SK-N-SH (cell line): ENCODE measurements at regions not wholly inside any gene's neighbourhood (a gene's known extent, or its start where the extent isn't known, plus 50 kb on each side); places are given as distances from the start of the nearest gene placed in this dataset.

Experiments
- CTCF ChIA-PET: fragments of 300-600, 350-600 bp; formaldehyde crosslinking; extraction: SDS; loops from one replicate; lab custom pipeline; 2021; lab: Yijun Ruan, JAX
- POLR2A ChIA-PET: fragments of 350-600 bp; sonication (Branson Sonifier 250); formaldehyde crosslinking; extraction: SDS; loops from one replicate; lab custom pipeline; 2020; ENCODE audit warnings: antibody characterized with exemption, inconsistent platforms; lab: Yijun Ruan, JAX
- DNase-seq: peaks from one replicate; pipeline ENCODE4 v3.0.0; 2012
- H2AFZ ChIP-seq: fragments of 200-600 bp; sonication (generic); 2 replicates; pipeline ENCODE4 v1.8.1; 2016; ENCODE audit warnings: antibody characterized with exemption, mild to moderate bottlenecking, low read depth
- H3F3A ChIP-seq: fragments of 200-600 bp; sonication (generic); replicated peaks from 2 replicates; pipeline ENCODE3; 2016; ENCODE audit warnings: antibody characterized with exemption, mild to moderate bottlenecking; ENCODE audit not compliant: insufficient read depth
- H3K27ac ChIP-seq, 2 experiments: fragments of 200-500 bp in 1 of 2; fragments of 200-600 bp in 1 of 2; sonication (Bioruptor generic) in 1 of 2; sonication (generic), shearing (Covaris generic) in 1 of 2; 2 replicates each; pipeline versions ENCODE4 v1.5.1 to v1.6.1; 2014 to 2016; ENCODE audit warnings: low read depth in 2 of 2, inconsistent platforms in 1 of 2, low read length in 1 of 2, mild to moderate bottlenecking in 1 of 2, mixed read lengths in 1 of 2
- H3K27me3 ChIP-seq: fragments of 200-600 bp; sonication (generic), shearing (Covaris generic); 2 replicates; pipeline ENCODE4 v1.6.1; 2016; ENCODE audit warnings: mixed run types; ENCODE audit not compliant: insufficient read depth
- H3K36me3 ChIP-seq, 2 experiments: fragments of 200-500 bp in 1 of 2; fragments of 200-600 bp in 1 of 2; sonication (Bioruptor generic) in 1 of 2; sonication (generic) in 1 of 2; replicated peaks in 1 of 2; 2 replicates each; pipeline versions ENCODE3 to v1.5.1; 2014 to 2016; ENCODE audit warnings: low read length in 1 of 2, mild to moderate bottlenecking in 1 of 2; ENCODE audit not compliant: insufficient read depth in 2 of 2, control insufficient read depth in 1 of 2
- H3K4me1 ChIP-seq, 2 experiments: fragments of 200-500 bp in 1 of 2; fragments of 200-600 bp in 1 of 2; sonication (Bioruptor generic) in 1 of 2; sonication (generic), shearing (Covaris generic) in 1 of 2; 2 replicates each; pipeline versions ENCODE4 v1.5.1 to v1.6.1; 2014 to 2016; ENCODE audit warnings: low read depth in 1 of 2, low read length in 1 of 2, mixed run types in 1 of 2; ENCODE audit not compliant: insufficient read depth in 2 of 2, control insufficient read depth in 1 of 2
- H3K4me2 ChIP-seq: fragments of 200-600 bp; sonication (generic), shearing (Covaris generic); 2 replicates; pipeline ENCODE4 v1.6.1; 2017; ENCODE audit warnings: mixed run types
- H3K4me3 ChIP-seq, 2 experiments: fragments of 200-500 bp in 1 of 2; fragments of 200-600 bp in 1 of 2; sonication (Bioruptor generic) in 1 of 2; sonication (generic), shearing (Covaris generic) in 1 of 2; 2 replicates each; pipeline versions ENCODE4 v1.5.1 to v1.8.1; 2014 to 2016; ENCODE audit warnings: low read depth in 2 of 2, inconsistent platforms in 1 of 2, low read length in 1 of 2, mild to moderate bottlenecking in 1 of 2, mixed read lengths in 1 of 2, moderate library complexity in 1 of 2
- H3K79me2 ChIP-seq: fragments of 200-600 bp; sonication (generic); 2 replicates; pipeline ENCODE4 v1.8.1; 2017; ENCODE audit warnings: mild to moderate bottlenecking; ENCODE audit not compliant: insufficient read depth
- H3K9ac ChIP-seq: fragments of 200-600 bp; sonication (generic); 2 replicates; pipeline ENCODE4 v1.6.1; 2017; ENCODE audit warnings: mixed run types
- H3K9me2 ChIP-seq: fragments of 200-600 bp; sonication (generic); 2 replicates; pipeline ENCODE4 v1.6.1; 2017; ENCODE audit warnings: mixed run types
- H3K9me3 ChIP-seq: fragments of 200-600 bp; sonication (generic); 2 replicates; pipeline ENCODE4 v1.6.1; 2017; ENCODE audit warnings: mixed run types, mild to moderate bottlenecking, moderate library complexity
- H4K20me1 ChIP-seq: fragments of 200-600 bp; sonication (generic); 2 replicates; pipeline ENCODE4 v1.6.1; 2017; ENCODE audit warnings: mild to moderate bottlenecking, mixed run types; ENCODE audit not compliant: insufficient read depth
- CHD2 ChIP-seq: fragments of 150-350 bp; IDR thresholded peaks from 2 replicates; pipeline ENCODE4 v1.6.1; 2018; ENCODE audit warnings: low read length; ENCODE audit not compliant: partially characterized antibody
- CTCF ChIP-seq: fragments of 200-600 bp; sonication (generic); IDR thresholded peaks from 2 replicates; pipeline ENCODE4 v1.6.1; 2017; ENCODE audit warnings: antibody characterized with exemption, mild to moderate bottlenecking, moderate library complexity
- ELF1 ChIP-seq: IDR thresholded peaks from 2 replicates; pipeline ENCODE4 v1.4.0; 2012
- FOSL2 ChIP-seq: IDR thresholded peaks from 2 replicates; pipeline ENCODE4 v1.4.0; 2012; ENCODE audit warnings: low read depth, mild to moderate bottlenecking, moderate library complexity, borderline replicate concordance
- FOXJ3 ChIP-seq: sonication (generic); formaldehyde crosslinking; IDR thresholded peaks from 2 replicates; pipeline ENCODE4 v1.5.1; 2020; ENCODE audit warnings: mild to moderate bottlenecking, missing genetic modification reagents
- FOXM1 ChIP-seq: IDR thresholded peaks from 2 replicates; pipeline ENCODE4 v1.4.0; 2012; ENCODE audit warnings: low read depth, mild to moderate bottlenecking
- GABPA ChIP-seq: IDR thresholded peaks from 2 replicates; pipeline ENCODE4 v1.4.0; 2012; ENCODE audit warnings: low read depth, mild to moderate bottlenecking
- GATA2 ChIP-seq: sonication (generic); formaldehyde crosslinking; IDR thresholded peaks from 2 replicates; pipeline ENCODE4 v1.5.0; 2020; ENCODE audit warnings: mild to moderate bottlenecking, missing genetic modification reagents
- MAX ChIP-seq: IDR thresholded peaks from 2 replicates; pipeline ENCODE4 v1.4.0; 2012; ENCODE audit warnings: low read depth
- MEF2A ChIP-seq: IDR thresholded peaks from 2 replicates; pipeline ENCODE4 v1.4.0; 2012; ENCODE audit warnings: low read depth, borderline replicate concordance
- MXI1 ChIP-seq: IDR thresholded peaks from 2 replicates; pipeline ENCODE4 v1.6.1; 2012; ENCODE audit warnings: mild to moderate bottlenecking, low read depth, low read length, improper control_type of control experiment
- NRF1 ChIP-seq: IDR thresholded peaks from 2 replicates; pipeline ENCODE4 v1.6.1; 2012; ENCODE audit warnings: low read depth, mild to moderate bottlenecking, low read length
- RCOR1 ChIP-seq: fragments of 150-350 bp; IDR thresholded peaks from 2 replicates; pipeline ENCODE4 v1.6.1; 2017; ENCODE audit warnings: antibody characterized with exemption, low read length
- REST ChIP-seq: IDR thresholded peaks from 2 replicates; pipeline ENCODE4 v1.6.1; 2012; ENCODE audit warnings: mild to moderate bottlenecking, low read depth, low read length, moderate library complexity
- TAF1 ChIP-seq: IDR thresholded peaks from 2 replicates; pipeline ENCODE4 v1.6.1; 2012; ENCODE audit warnings: low read depth, mild to moderate bottlenecking, low read length, moderate library complexity, borderline replicate concordance
- USF1 ChIP-seq: IDR thresholded peaks from 2 replicates; pipeline ENCODE4 v1.4.0; 2012; ENCODE audit warnings: low read depth, borderline replicate concordance
- YY1 ChIP-seq: IDR thresholded peaks from 2 replicates; pipeline ENCODE4 v1.4.0; 2012; ENCODE audit warnings: low read depth, mild to moderate bottlenecking
- ZBTB33 ChIP-seq: IDR thresholded peaks from 2 replicates; pipeline ENCODE4 v1.4.0; 2012; ENCODE audit warnings: low read depth, borderline replicate concordance
- WGBS: methylation state at CpG from one replicate; pipeline ENCODE4 v1.1.6; 2017; ENCODE audit warnings: low lambda C conversion rate; 5-methylcytosine and 5-hydroxymethylcytosine counted together

GRCh38 chr9:85115473-85115872 lies 445.9 kb downstream of the NTRK2 start:
- H3K79me2 ChIP-seq = no peaks in the 10 kb centered on the region
- H2AFZ ChIP-seq = no peak overlapping the region
- H3K9me3 ChIP-seq = no peaks in the 10 kb centered on the region
- H3K4me2 ChIP-seq = no peak overlapping the region
- DNase-seq = no peak
- CTCF ChIA-PET = no interaction called here
- H3K27me3 ChIP-seq = no peaks in the 10 kb centered on the region
- POLR2A ChIA-PET = no interaction called here
- no peaks in the 10 kb centered on the region for H4K20me1 ChIP-seq
- no peak overlapping the region for H3K4me3 ChIP-seq
- H3K4me1 ChIP-seq = peaks cover 0 to 3% of the 10 kb centered on the region in 2 experiments; a peak in 1 of 4 replicates
- H3K27ac ChIP-seq = no peak overlapping the region
- H3K9me2 ChIP-seq = no peaks in the 10 kb centered on the region
- 30% methylated on average over 2 of the region's 2 CpGs for WGBS
- no peak for TF ChIP-seq TAF1
- TF ChIP-seq REST = no peak
- TF ChIP-seq NRF1 = no peak
- TF ChIP-seq FOXM1 = no peak
- TF ChIP-seq RCOR1 = no peak
- TF ChIP-seq GABPA = no peak
- no peak for TF ChIP-seq CHD2
- no peak for TF ChIP-seq MEF2A
- TF ChIP-seq USF1 = no peak
- TF ChIP-seq FOSL2 = no peak
- TF ChIP-seq ZBTB33 = no peak
- TF ChIP-seq GATA2 = no peak
- TF ChIP-seq YY1 = no peak
- no peak for TF ChIP-seq CTCF
- no peak for TF ChIP-seq MAX
- no peak for TF ChIP-seq MXI1
- TF ChIP-seq ELF1 = no peak
- no peak for TF ChIP-seq FOXJ3
- H3K9ac ChIP-seq = no peak overlapping the region
- no peaks in the 10 kb centered on the region for H3K36me3 ChIP-seq
- no peaks in the 10 kb centered on the region for H3F3A ChIP-seq
